GM23338 (cell line): ENCODE measurements at regions not wholly inside any gene's neighbourhood (a gene's known extent, or its start where the extent isn't known, plus 50 kb on each side); places are given as distances from the start of the nearest gene placed in this dataset.

Experiments used
- ATAC-seq: fragments of 200-7000 bp; cut with Tn5 transposase; 3 replicates; pipeline ENCODE4 v1.9.1; 2020
- DNase-seq: peaks from one replicate; pipeline ENCODE4 v3.0.0-alpha.2; 2015; ENCODE audit warnings: low spot score
- H2AFZ ChIP-seq: fragments of 200-600 bp; sonication (generic); 2 replicates; pipeline ENCODE4 v1.8.0; 2016; ENCODE audit warnings: antibody characterized with exemption, mild to moderate bottlenecking, moderate library complexity
- H3F3A ChIP-seq: fragments of 200-600 bp; sonication (generic); replicated peaks from 2 replicates; pipeline ENCODE4 v1.8.0; 2017; ENCODE audit warnings: antibody characterized with exemption, mixed run types, low read depth
- H3K27ac ChIP-seq: fragments of 200-600 bp; sonication (generic); 2 replicates; pipeline ENCODE4 v1.6.1; 2016; ENCODE audit warnings: low read depth
- H3K27me3 ChIP-seq: fragments of 200-600 bp; sonication (generic); 2 replicates; pipeline ENCODE4 v1.8.0; 2016; ENCODE audit warnings: mild to moderate bottlenecking, mixed run types, moderate library complexity; ENCODE audit not compliant: insufficient read depth
- H3K36me3 ChIP-seq: fragments of 200-600 bp; sonication (generic); 2 replicates; pipeline ENCODE4 v1.8.0; 2016; ENCODE audit warnings: mild to moderate bottlenecking; ENCODE audit not compliant: insufficient read depth
- H3K4me1 ChIP-seq: fragments of 200-600 bp; sonication (generic); 2 replicates; pipeline ENCODE4 v1.8.0; 2016; ENCODE audit warnings: mild to moderate bottlenecking, moderate library complexity; ENCODE audit not compliant: insufficient read depth
- H3K4me2 ChIP-seq: fragments of 200-600 bp; sonication (generic); 2 replicates; pipeline ENCODE4 v1.7.1; 2017; ENCODE audit warnings: mixed run types
- H3K4me3 ChIP-seq: fragments of 200-600 bp; sonication (generic); 2 replicates; pipeline ENCODE4 v1.6.1; 2016; ENCODE audit warnings: mixed run types
- H3K79me2 ChIP-seq: fragments of 200-600 bp; sonication (generic); replicated peaks from 2 replicates; pipeline ENCODE4 v1.8.0; 2017; ENCODE audit warnings: mild to moderate bottlenecking; ENCODE audit not compliant: insufficient read depth
- H3K9me2 ChIP-seq: fragments of 200-600 bp; sonication (generic); 2 replicates; pipeline ENCODE4 v1.8.0; 2017; ENCODE audit not compliant: insufficient read depth
- H4K20me1 ChIP-seq: fragments of 200-600 bp; sonication (generic); replicated peaks from 2 replicates; pipeline ENCODE4 v1.8.0; 2017; ENCODE audit warnings: mild to moderate bottlenecking; ENCODE audit not compliant: insufficient read depth
- H3K27ac Mint-ChIP-seq: 2 replicates; pipeline ENCODE4 v1.8.0; 2020; ENCODE audit warnings: inconsistent platforms, mild to moderate bottlenecking, moderate library complexity, mixed read lengths
- H3K27me3 Mint-ChIP-seq: 3 replicates; pipeline ENCODE4 v1.8.0; 2022; ENCODE audit warnings: low read depth, mild to moderate bottlenecking, moderate library complexity, mixed read lengths, inconsistent platforms; ENCODE audit not compliant: insufficient read depth, poor library complexity
- H3K36me3 Mint-ChIP-seq: 3 replicates; pipeline ENCODE4 v1.8.0; 2021; ENCODE audit warnings: low read depth, mild to moderate bottlenecking, inconsistent platforms, moderate library complexity, mixed read lengths
- H3K4me1 Mint-ChIP-seq: 3 replicates; pipeline ENCODE4 v1.8.0; 2020; ENCODE audit warnings: mild to moderate bottlenecking, inconsistent platforms, mixed read lengths
- H3K4me3 Mint-ChIP-seq: 3 replicates; pipeline ENCODE4 v1.8.0; 2021; ENCODE audit warnings: moderate library complexity, mild to moderate bottlenecking, inconsistent platforms, mixed read lengths
- H3K9me3 Mint-ChIP-seq: 3 replicates; pipeline ENCODE4 v1.8.0; 2020; ENCODE audit warnings: moderate library complexity, mild to moderate bottlenecking, inconsistent platforms, mixed read lengths
- CREB1 ChIP-seq: fragments of 250-450 bp; sonication (Bioruptor Pico); IDR thresholded peaks from 2 replicates; pipeline ENCODE4 v1.5.0; 2020; ENCODE audit warnings: low read depth, mild to moderate bottlenecking, moderate library complexity
- CTCF ChIP-seq, 2 experiments: fragments of 200-600 bp in 1 of 2; sonication (generic) in 1 of 2; conservative IDR thresholded peaks; 2 replicates each; pipeline versions ENCODE4 v1.5.1 to v1.6.1; 2016 to 2017; ENCODE audit warnings: antibody characterized with exemption in 2 of 2, low read depth in 2 of 2, mild to moderate bottlenecking in 2 of 2, moderate library complexity in 1 of 2
- EZH2 ChIP-seq: fragments of 200-600 bp; sonication (generic); IDR thresholded peaks from one replicate; pipeline ENCODE4 v1.8.0; 2017; ENCODE audit warnings: antibody characterized with exemption, mild to moderate bottlenecking, low read depth; ENCODE audit not compliant: unreplicated experiment
- NANOG ChIP-seq: IDR thresholded peaks from 2 replicates; pipeline ENCODE4 v1.6.1; 2016; ENCODE audit warnings: antibody characterized with exemption, borderline replicate concordance
- STAT1 ChIP-seq: IDR thresholded peaks from one replicate; pipeline ENCODE4 v1.6.1; 2016; ENCODE audit warnings: antibody characterized with exemption; ENCODE audit not compliant: unreplicated experiment
- ZNF462 ChIP-seq: fragments of 250-450 bp; sonication (Bioruptor Pico); IDR thresholded peaks from 2 replicates; pipeline ENCODE4 v1.5.0; 2020; ENCODE audit warnings: mild to moderate bottlenecking, moderate library complexity
- TF ChIP-seq, protein P1 (sequence below): IDR thresholded peaks from 2 replicates; pipeline ENCODE4 v1.6.1; 2016; ENCODE audit warnings: antibody characterized with exemption

- Histone ChIP-seq H2AFZ (no peak overlapping the region), H3K27ac (no peak overlapping the region), H3K9me2 (peaks cover 4% of the 10 kb centered on the region; the same call in 1 of the 2 replicates), H3K36me3 (no peaks in the 10 kb centered on the region), H3F3A (no peaks in the 10 kb centered on the region), H3K4me2 (no peak overlapping the region), H4K20me1 (no peaks in the 10 kb centered on the region), H3K4me3 (no peak overlapping the region), H3K79me2 (no peaks in the 10 kb centered on the region), H3K4me1 (no peaks in the 10 kb centered on the region), H3K27me3 (no peaks in the 10 kb centered on the region)
- H3K36me3 Mint-ChIP-seq, result no peaks in the 10 kb centered on the region
- TF ChIP-seq CTCF (conservative IDR thresholded peaks at IDR 0.05; ENCODE audit: low read depth in 2 of 2) (peak; percentile 62 to 66), CREB1 (CRISPR knock-in tag) (no peak), NANOG (no peak)
- no peaks in the 10 kb centered on the region for H3K9me3 Mint-ChIP-seq
- DNase-seq (peak; percentile 72), ATAC-seq (peak; percentile 92)
- no peak overlapping the region for H3K4me3 Mint-ChIP-seq
- no peaks in the 10 kb centered on the region for H3K27me3 Mint-ChIP-seq
- no peaks in the 10 kb centered on the region for H3K4me1 Mint-ChIP-seq
- no peak overlapping the region for H3K27ac Mint-ChIP-seq
Measured at GRCh38 chr10:69696073-69696731, 66.2 kb downstream of the FAM241B start.

DNA sequence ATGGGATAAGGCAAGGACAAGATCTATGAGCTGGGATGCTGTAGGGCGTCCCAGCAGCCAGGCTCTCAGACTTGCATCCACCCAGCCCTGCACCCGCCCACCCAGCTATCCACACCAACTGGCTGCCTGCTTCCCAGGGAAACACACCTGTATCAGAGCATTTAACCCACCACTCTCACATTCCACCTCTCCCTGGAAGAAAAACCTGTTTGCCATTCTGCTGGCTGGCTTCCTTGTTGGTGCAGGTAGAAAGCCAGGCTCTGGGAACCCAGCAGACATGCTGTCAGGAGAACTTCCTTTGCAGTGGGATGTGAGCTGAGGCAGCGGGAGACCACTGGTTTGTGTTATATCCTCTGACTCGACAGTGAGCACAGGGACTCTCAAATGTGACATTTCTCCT lies 67.0 kb downstream of the FAM241B start:
- no peaks in the 10 kb centered on the region for H4K20me1 ChIP-seq
- H3K27me3 ChIP-seq, result no peaks in the 10 kb centered on the region
- Mint-ChIP-seq H3K36me3 (no peaks in the 10 kb centered on the region), H3K9me3 (no peaks in the 10 kb centered on the region), H3K27me3 (no peaks in the 10 kb centered on the region), H3K4me1 (no peaks in the 10 kb centered on the region), H3K4me3 (no peak overlapping the region), H3K27ac (no peak overlapping the region)
- no peaks in the 10 kb centered on the region for H3K36me3 ChIP-seq
- no peak overlapping the region for H2AFZ ChIP-seq
- H3K4me1 ChIP-seq, result no peaks in the 10 kb centered on the region
- H3K4me2 ChIP-seq, result no peak overlapping the region
- no peak overlapping the region for H3K27ac ChIP-seq
- peaks cover 4% of the 10 kb centered on the region; the same call in 1 of the 2 replicates for H3K9me2 ChIP-seq
- TF ChIP-seq ZNF462 (CRISPR knock-in tag), result no peak
- TF ChIP-seq NANOG, result no peak
- no peak for TF ChIP-seq CREB1 (CRISPR knock-in tag)
- no peak for TF ChIP-seq STAT1
- TF ChIP-seq, protein P1, sequence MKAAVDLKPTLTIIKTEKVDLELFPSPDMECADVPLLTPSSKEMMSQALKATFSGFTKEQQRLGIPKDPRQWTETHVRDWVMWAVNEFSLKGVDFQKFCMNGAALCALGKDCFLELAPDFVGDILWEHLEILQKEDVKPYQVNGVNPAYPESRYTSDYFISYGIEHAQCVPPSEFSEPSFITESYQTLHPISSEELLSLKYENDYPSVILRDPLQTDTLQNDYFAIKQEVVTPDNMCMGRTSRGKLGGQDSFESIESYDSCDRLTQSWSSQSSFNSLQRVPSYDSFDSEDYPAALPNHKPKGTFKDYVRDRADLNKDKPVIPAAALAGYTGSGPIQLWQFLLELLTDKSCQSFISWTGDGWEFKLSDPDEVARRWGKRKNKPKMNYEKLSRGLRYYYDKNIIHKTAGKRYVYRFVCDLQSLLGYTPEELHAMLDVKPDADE, result no peak
- no peak for TF ChIP-seq EZH2
- no peaks in the 10 kb centered on the region for H3K79me2 ChIP-seq
- H3K4me3 ChIP-seq, result no peak overlapping the region
- H3F3A ChIP-seq, result no peaks in the 10 kb centered on the region
- ATAC-seq, result no peak
- no peak for DNase-seq
